ENCODE measurements at regions not wholly inside any gene's neighbourhood (a gene's known extent, or its start where the extent isn't known, plus 50 kb on each side); places are given as distances from the start of the nearest gene placed in this dataset. TPM values are rescaled to one million over a fixed set of nuclear protein-coding genes. Genes with fewer than 3 reads are reported as not detected.

Small RNA genes in the stretch of these regions (microRNA-seq; reads per million reads assigned to microRNA genes)
- gene IGKV1OR2-11 (ENCODE audit: insufficient read depth, insufficient read length) (not detected), gene IGKV1OR2-6 (ENCODE audit: insufficient read depth, insufficient read length) (not detected), gene IGKV1OR2-9 (ENCODE audit: insufficient read depth, insufficient read length) (not detected), gene IGKV2OR2-8 (ENCODE audit: insufficient read depth, insufficient read length) (not detected), gene IGKV3OR2-5 (ENCODE audit: insufficient read depth, insufficient read length) (not detected)

Small RNA genes in the stretch of these regions (small RNA-seq; reads per million reads assigned to genes)
- 0 reads per million in 5 experiments for gene IGKV1OR2-11
- 0 reads per million in 5 experiments for gene IGKV1OR2-6
- 0 reads per million in 5 experiments for gene IGKV1OR2-9
- gene IGKV2OR2-8, result 0 reads per million in 5 experiments
- 0 reads per million in 5 experiments for gene IGKV3OR2-5
